HepG2 (cell line): ENCODE measurements at regions not wholly inside any gene's neighbourhood (a gene's known extent, or its start where the extent isn't known, plus 50 kb on each side); places are given as distances from the start of the nearest gene placed in this dataset.

Experiments used
- ATAC-seq: fragments of 200-7000 bp; cut with Tn5 transposase; 3 replicates; pipeline ENCODE4 v1.9.1; 2020; ENCODE audit warnings: mild to moderate bottlenecking, moderate library complexity
- BruUV-seq: library from RNA; stranded (reverse); fragments of 400-500 nt; replicated peaks from 2 replicates; lab custom pipeline; 2021; lab: Mats Ljungman, UMichigan
- CTCF ChIA-PET: fragments of 300-600 bp; formaldehyde crosslinking; extraction: SDS; loops from one replicate; lab custom pipeline; 2021; ENCODE audit warnings: low total read pairs, inconsistent platforms, low intra/inter-chr PET ratio; lab: Yijun Ruan, JAX
- POLR2A ChIA-PET: fragments of 350-600 bp; sonication (Branson Sonifier 250); formaldehyde crosslinking; loops from one replicate; lab custom pipeline; 2020; ENCODE audit warnings: antibody characterized with exemption, inconsistent platforms; lab: Yijun Ruan, JAX
- DNase-seq: peaks from one replicate; pipeline ENCODE4 v3.0.0-alpha.2; 2015; ENCODE audit warnings: low spot score
- FAIRE-seq: peaks from 3 replicates; lab custom pipeline; 2011; peaks lifted over from hg19 to GRCh38; lab: Jason Lieb, UNC
- H2AFZ ChIP-seq: one replicate; pipeline ENCODE4 v1.6.1; 2011; ENCODE audit warnings: low read length, inconsistent platforms
- H3K27ac ChIP-seq: fragments of 300-600 bp; 3 replicates; pipeline ENCODE4 v1.8.0; 2011; ENCODE audit warnings: mixed run types, mild to moderate bottlenecking, mixed read lengths, low read length, inconsistent platforms; ENCODE audit not compliant: insufficient read depth; ENCODE audit errors: extremely low read length
- H3K27me3 ChIP-seq, 2 experiments: fragments of 200-600 bp in 1 of 2; 2 replicates in 1 of 2; 3 replicates in 1 of 2; pipeline versions ENCODE4 v1.6.0 to v1.8.0; 2011; ENCODE audit warnings: low read length in 2 of 2, mild to moderate bottlenecking in 2 of 2, moderate library complexity in 2 of 2, inconsistent platforms in 1 of 2; ENCODE audit not compliant: insufficient read depth in 2 of 2, control insufficient read depth in 1 of 2
- H3K36me3 ChIP-seq, 2 experiments: fragments of 200-600 bp in 1 of 2; replicated peaks in 1 of 2; 2 replicates in 1 of 2; 3 replicates in 1 of 2; pipeline versions ENCODE4 v1.5.1 to v1.8.0; 2011; ENCODE audit warnings: low read length in 2 of 2, inconsistent platforms in 1 of 2; ENCODE audit not compliant: insufficient read depth in 2 of 2, control insufficient read depth in 1 of 2
- H3K4me1 ChIP-seq: 2 replicates; pipeline ENCODE4 v1.5.1; 2012; ENCODE audit warnings: low read length, inconsistent platforms; ENCODE audit not compliant: insufficient read depth
- H3K4me2 ChIP-seq: 2 replicates; pipeline ENCODE4 v1.6.0; 2011; ENCODE audit warnings: low read depth, low read length, inconsistent platforms
- H3K4me3 ChIP-seq, 3 experiments: fragments of 200-600 bp in 1 of 3; sonication (generic), shearing (Covaris generic) in 1 of 3; replicated peaks in 1 of 3; 2 replicates each; pipeline ENCODE4 v1.5.1; 2011 to 2016; ENCODE audit warnings: low read length in 3 of 3, inconsistent platforms in 2 of 3, low read depth in 2 of 3, mild to moderate bottlenecking in 2 of 3, control low read depth in 1 of 3, mixed read lengths in 1 of 3; ENCODE audit not compliant: insufficient read depth in 1 of 3
- H3K79me2 ChIP-seq: one replicate; pipeline ENCODE4 v1.6.1; 2011; ENCODE audit warnings: low read length, inconsistent platforms; ENCODE audit not compliant: insufficient read depth
- H3K9ac ChIP-seq: 2 replicates; pipeline ENCODE4 v1.6.0; 2011; ENCODE audit warnings: mild to moderate bottlenecking, low read depth, low read length, inconsistent platforms; ENCODE audit not compliant: insufficient read depth
- H3K9me3 ChIP-seq: 2 replicates; pipeline ENCODE4 v1.5.1; 2012; ENCODE audit warnings: mild to moderate bottlenecking, low read length
- H4K20me1 ChIP-seq: 2 replicates; pipeline ENCODE4 v1.6.0; 2011; ENCODE audit warnings: inconsistent platforms, mild to moderate bottlenecking, low read length, moderate library complexity; ENCODE audit not compliant: insufficient read depth
- HHEX ChIP-seq: IDR thresholded peaks from 2 replicates; pipeline ENCODE4 v1.6.1; 2016; ENCODE audit warnings: control low read depth
- KLF12 ChIP-seq: sonication (generic); formaldehyde crosslinking; IDR thresholded peaks from 2 replicates; pipeline ENCODE4 v1.4.0; 2020; ENCODE audit warnings: missing genetic modification reagents, borderline replicate concordance
- MED8 ChIP-seq: sonication (generic); formaldehyde crosslinking; IDR thresholded peaks from 2 replicates; pipeline ENCODE4 v1.8.1; 2023; ENCODE audit warnings: mild to moderate bottlenecking, missing genetic modification reagents; ENCODE audit not compliant: insufficient replicate concordance
- SRSF1 ChIP-seq: fragments of 200-400 bp; formaldehyde crosslinking; optimal IDR thresholded peaks from 2 replicates; pipeline ENCODE3; 2017; ENCODE audit warnings: mild to moderate bottlenecking, low read depth, low read length, moderate library complexity
- ZBTB2 ChIP-seq: sonication (generic); formaldehyde crosslinking; IDR thresholded peaks from 2 replicates; pipeline ENCODE4 v1.8.0; 2022; ENCODE audit warnings: low read depth, missing genetic modification reagents
- ZNF20 ChIP-seq: sonication (generic); formaldehyde crosslinking; IDR thresholded peaks from 2 replicates; pipeline ENCODE4 v1.4.0; 2020; ENCODE audit warnings: mild to moderate bottlenecking, moderate library complexity, missing genetic modification reagents
- ZNF546 ChIP-seq: sonication (generic); formaldehyde crosslinking; conservative IDR thresholded peaks from 2 replicates; pipeline ENCODE4 v1.8.1; 2023; ENCODE audit warnings: mild to moderate bottlenecking, missing genetic modification reagents
- ZNF703 ChIP-seq: sonication (generic); formaldehyde crosslinking; IDR thresholded peaks from 2 replicates; pipeline ENCODE4 v1.5.1; 2020; ENCODE audit warnings: missing genetic modification reagents, mild to moderate bottlenecking, moderate library complexity, borderline replicate concordance
- WGBS: methylation state at CpG from one replicate; pipeline ENCODE4 v1.1.6; 2017; ENCODE audit warnings: low lambda C conversion rate; 5-methylcytosine and 5-hydroxymethylcytosine counted together
- in situ Hi-C: cut with HindIII; loops from 2 replicates; pipeline ENCODE4 v1.10.0; 2017; ENCODE audit warnings: low pct_unique_long_range_greater_than_20kb; ENCODE audit not compliant: extremely low pct_ligation_motif_present
- intact Hi-C: fragments of 100-400 bp; cut with micrococcal nuclease; formaldehyde crosslinking; loops from one replicate; pipeline ENCODE4 v1.10.0; 2022; ENCODE audit not compliant: unreplicated experiment
- TF ChIP-seq, protein P1 (sequence below): sonication (generic); formaldehyde crosslinking; IDR thresholded peaks from 2 replicates; pipeline ENCODE4 v1.4.0; 2020; ENCODE audit warnings: missing genetic modification reagents, mild to moderate bottlenecking, borderline replicate concordance
- TF ChIP-seq, protein P2 (sequence below): sonication (generic); formaldehyde crosslinking; IDR thresholded peaks from 2 replicates; pipeline ENCODE4 v1.4.0; 2020; ENCODE audit warnings: mild to moderate bottlenecking, missing genetic modification reagents

GRCh38 chr10:118968060-118968459, 61.5 kb upstream of the NANOS1 start:
- Histone ChIP-seq H4K20me1 (no peaks in the 10 kb centered on the region; the same call in 1 of the 2 replicates), H3K9me3 (no peaks in the 10 kb centered on the region), H3K9ac (no peak overlapping the region), H3K36me3 (no peaks in the 10 kb centered on the region), H3K4me3 (no peak overlapping the region), H2AFZ (no peak overlapping the region), H3K79me2 (no peaks in the 10 kb centered on the region), H3K4me1 (peaks cover 15% of the 10 kb centered on the region), H3K4me2 (no peak overlapping the region), H3K27ac (no peak overlapping the region), H3K27me3 (peaks cover 1 to 17% of the 10 kb centered on the region in 2 experiments; a peak in 3 of 5 replicates)
- BruUV-seq, result no TSS peak
- intact Hi-C loops (no loop called here), in situ Hi-C loops (no loop called here)
- ChIA-PET POLR2A (no interaction called here), CTCF (no interaction called here)
- WGBS, result no CpG with 5 or more reads among the region's 8 CpGs
- no peak for TF ChIP-seq HHEX (CRISPR knock-in tag)
- TF ChIP-seq SRSF1, result no peak
- no peak for TF ChIP-seq ZNF546
- no peak for TF ChIP-seq ZNF703 (CRISPR knock-in tag)
- no peak for TF ChIP-seq KLF12 (CRISPR knock-in tag)
- TF ChIP-seq, protein P1, sequence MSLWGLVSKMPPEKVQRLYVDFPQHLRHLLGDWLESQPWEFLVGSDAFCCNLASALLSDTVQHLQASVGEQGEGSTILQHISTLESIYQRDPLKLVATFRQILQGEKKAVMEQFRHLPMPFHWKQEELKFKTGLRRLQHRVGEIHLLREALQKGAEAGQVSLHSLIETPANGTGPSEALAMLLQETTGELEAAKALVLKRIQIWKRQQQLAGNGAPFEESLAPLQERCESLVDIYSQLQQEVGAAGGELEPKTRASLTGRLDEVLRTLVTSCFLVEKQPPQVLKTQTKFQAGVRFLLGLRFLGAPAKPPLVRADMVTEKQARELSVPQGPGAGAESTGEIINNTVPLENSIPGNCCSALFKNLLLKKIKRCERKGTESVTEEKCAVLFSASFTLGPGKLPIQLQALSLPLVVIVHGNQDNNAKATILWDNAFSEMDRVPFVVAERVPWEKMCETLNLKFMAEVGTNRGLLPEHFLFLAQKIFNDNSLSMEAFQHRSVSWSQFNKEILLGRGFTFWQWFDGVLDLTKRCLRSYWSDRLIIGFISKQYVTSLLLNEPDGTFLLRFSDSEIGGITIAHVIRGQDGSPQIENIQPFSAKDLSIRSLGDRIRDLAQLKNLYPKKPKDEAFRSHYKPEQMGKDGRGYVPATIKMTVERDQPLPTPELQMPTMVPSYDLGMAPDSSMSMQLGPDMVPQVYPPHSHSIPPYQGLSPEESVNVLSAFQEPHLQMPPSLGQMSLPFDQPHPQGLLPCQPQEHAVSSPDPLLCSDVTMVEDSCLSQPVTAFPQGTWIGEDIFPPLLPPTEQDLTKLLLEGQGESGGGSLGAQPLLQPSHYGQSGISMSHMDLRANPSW (CRISPR knock-in tag), result no peak
- FAIRE-seq, result no peak
- no peak for DNase-seq
- no peak; the same call in 2 of the 3 replicates for ATAC-seq

DNA sequence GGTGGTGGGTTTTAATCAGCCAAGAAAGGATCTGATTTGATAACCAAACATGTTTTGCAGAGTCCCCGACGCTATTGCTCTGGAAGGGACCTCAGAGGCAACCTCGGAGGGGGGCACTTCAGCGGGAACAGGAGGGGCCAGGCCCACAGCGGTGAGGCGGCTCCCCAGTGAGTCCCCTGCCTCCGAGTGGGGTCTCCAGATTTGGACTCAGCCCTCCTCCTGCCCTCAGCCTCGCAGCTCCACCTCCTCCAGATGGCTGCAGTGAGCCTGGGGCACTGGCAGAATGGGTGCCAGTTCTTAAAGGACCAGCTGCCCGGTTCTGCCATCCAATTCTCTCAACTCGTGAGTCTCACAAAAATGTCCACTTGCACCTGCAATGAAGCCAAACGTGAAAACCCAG, 61.0 kb upstream of the NANOS1 start:
- no TSS peak for BruUV-seq
- Histone ChIP-seq H3K36me3 (no peaks in the 10 kb centered on the region), H3K9me3 (no peaks in the 10 kb centered on the region; the same call in 1 of the 2 replicates), H3K27me3 (peaks cover 1 to 15% of the 10 kb centered on the region in 2 experiments; a peak in 3 of 5 replicates), H3K4me1 (peaks cover 15% of the 10 kb centered on the region), H3K9ac (no peak overlapping the region), H4K20me1 (no peaks in the 10 kb centered on the region; the same call in 1 of the 2 replicates), H3K79me2 (no peaks in the 10 kb centered on the region), H3K27ac (no peak overlapping the region), H2AFZ (no peak overlapping the region), H3K4me3 (no peak overlapping the region), H3K4me2 (no peak overlapping the region)
- FAIRE-seq (no peak), ATAC-seq (no peak), DNase-seq (no peak)
- POLR2A ChIA-PET, result no interaction called here
- CTCF ChIA-PET, result no interaction called here
- intact Hi-C loops, result no loop called here
- in situ Hi-C loops, result no loop called here
- TF ChIP-seq MED8 (CRISPR knock-in tag) (no peak), ZBTB2 (no peak), ZNF20 (no peak)
- TF ChIP-seq, protein P2, sequence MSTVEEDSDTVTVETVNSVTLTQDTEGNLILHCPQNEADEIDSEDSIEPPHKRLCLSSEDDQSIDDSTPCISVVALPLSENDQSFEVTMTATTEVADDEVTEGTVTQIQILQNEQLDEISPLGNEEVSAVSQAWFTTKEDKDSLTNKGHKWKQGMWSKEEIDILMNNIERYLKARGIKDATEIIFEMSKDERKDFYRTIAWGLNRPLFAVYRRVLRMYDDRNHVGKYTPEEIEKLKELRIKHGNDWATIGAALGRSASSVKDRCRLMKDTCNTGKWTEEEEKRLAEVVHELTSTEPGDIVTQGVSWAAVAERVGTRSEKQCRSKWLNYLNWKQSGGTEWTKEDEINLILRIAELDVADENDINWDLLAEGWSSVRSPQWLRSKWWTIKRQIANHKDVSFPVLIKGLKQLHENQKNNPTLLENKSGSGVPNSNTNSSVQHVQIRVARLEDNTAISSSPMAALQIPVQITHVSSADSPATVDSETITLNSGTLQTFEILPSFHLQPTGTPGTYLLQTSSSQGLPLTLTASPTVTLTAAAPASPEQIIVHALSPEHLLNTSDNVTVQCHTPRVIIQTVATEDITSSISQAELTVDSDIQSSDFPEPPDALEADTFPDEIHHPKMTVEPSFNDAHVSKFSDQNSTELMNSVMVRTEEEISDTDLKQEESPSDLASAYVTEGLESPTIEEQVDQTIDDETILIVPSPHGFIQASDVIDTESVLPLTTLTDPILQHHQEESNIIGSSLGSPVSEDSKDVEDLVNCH (CRISPR knock-in tag), result no peak
- WGBS, result 36% methylated on average over 10 of the region's 11 CpGs
